HG02759 (cell line): ENCODE measurements at regions not wholly inside any gene's neighbourhood (a gene's known extent, or its start where the extent isn't known, plus 50 kb on each side); places are given as distances from the start of the nearest gene placed in this dataset.
"Not testable (repeated sequence)": the region's sequence is repeated elsewhere in the genome, so short reads cannot be mapped to it uniquely, and the experiment has no call there.

ENCODE experiments used
- ATAC-seq: cut with Tn5 transposase; IDR thresholded peaks from one replicate; pipeline ENCODE4 v1.9.1; 2021; ENCODE audit warnings: mild to moderate bottlenecking, moderate library complexity; ENCODE audit not compliant: unreplicated experiment

DNA sequence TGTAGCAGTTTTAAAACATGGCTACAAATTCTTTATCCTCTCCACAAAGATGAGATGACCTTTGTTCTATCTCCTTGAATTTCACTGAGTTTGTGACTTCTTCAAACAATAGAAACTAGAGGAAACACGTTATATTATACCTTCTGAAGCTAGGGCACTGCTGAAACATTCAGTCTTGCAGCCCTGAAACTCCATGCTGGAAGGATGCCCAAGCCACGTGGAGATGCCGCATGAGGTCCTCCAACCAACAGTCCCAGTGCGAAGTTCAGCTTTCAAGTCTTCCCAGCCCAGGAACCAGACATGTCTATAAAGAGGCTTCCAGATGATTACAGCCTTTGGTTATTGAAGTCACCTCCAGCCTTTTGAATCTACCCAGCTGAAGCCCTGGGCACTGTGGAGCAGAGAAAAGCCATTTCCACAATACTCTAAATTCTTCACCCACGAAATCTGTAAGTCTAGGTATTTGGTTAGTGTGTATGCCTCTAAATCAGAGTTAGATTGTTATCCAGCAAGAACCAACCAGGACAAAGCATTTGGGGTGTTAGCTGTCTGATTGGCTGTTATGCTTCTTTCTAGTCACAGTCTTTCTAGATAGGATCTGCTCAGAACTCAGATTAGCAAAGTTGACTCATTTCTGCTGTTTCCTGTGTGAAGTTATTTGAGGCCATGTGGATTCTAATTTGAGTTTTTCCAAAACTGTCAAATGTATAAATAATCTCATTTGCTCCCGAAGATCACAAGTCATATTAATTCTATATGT, 186.5 kb upstream of the TMEM72 start:
- no peak for ATAC-seq

DNA sequence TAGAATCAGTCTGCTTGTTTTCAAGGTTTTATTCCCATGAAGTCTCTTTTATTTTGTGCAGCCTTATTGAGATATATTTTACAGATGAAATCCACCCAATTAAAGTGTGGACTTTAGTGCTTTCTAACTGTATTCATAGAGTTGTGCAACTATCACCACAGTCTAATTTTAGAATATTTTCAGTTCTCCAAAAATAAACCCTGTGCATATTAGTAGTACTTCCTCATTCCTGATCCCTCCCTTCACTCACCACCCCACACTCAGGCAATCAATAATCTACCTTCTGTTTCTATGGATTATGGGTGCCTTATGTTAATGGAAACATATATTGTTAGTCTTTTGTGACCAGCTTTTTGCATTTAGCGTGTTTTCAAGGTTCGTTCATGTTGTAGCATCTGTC, 185.7 kb upstream of the TMEM72 start:
- peak; percentile 68 for ATAC-seq

DNA sequence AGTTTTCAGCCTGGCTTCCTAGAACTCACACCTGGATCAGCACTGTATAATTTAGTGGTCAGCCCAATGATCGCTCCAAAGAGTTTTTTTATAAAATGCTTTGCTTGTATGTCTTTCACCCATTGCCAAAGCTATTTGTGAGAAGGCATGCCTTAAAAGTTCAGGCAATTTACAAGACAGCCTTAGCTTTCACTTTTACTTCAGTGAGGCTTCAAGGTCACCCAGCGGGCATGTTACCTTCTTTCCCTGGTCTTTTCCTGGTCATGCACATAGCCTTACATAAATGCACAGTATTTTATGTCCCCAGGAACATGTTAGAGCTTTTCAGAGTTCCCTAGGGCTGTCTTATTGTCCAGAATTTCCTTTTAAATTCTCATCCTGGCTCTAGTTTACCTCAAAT, 179.9 kb upstream of the TMEM72 start:
- no peak for ATAC-seq

GRCh38 chr10:44733501-44734488, 177.3 kb upstream of the TMEM72 start:
- ATAC-seq: no peak

DNA sequence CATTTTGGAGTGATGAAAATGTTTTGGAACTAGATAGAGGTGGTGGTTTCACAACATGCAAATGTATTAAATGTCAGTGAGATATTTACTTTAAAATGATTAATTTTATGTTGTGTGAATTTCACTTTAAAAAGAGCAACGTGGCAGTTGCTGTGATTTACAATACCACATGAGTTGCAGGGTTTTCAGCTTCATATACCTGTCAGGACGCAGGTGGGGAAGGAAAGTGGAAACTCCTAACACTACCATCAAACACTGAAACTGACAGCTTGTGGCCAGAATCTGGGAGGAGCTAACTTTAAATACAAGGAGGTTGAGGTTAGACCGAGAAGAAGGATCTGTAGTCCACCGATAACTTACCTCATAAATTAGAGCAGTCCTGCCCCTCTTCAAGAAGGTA, 168.9 kb upstream of the TMEM72 start:
- no peak for ATAC-seq

- no peak for ATAC-seq
These were observed 167.6 kb upstream of the TMEM72 start for GRCh38 chr10:44743535-44743934.

DNA sequence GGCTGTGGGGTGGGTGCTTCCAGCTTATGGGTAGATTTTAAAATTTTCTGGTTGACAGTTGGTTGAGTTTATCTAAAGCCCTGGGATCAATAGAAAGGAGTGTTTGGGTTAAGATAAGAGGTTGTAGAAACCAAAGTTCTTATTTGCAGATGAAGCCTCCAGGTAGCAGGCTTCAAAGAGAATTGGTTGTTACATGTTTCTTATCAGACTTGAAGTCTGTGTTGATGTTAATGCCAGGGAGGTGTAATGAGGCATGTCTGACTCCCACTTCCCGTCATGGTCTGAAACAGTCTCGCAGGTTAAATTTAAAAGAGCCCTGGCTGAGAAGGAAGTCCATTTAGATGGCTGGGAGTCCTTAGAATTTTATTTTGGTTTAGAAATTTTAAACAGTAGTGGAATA, 165.2 kb upstream of the TMEM72 start:
- ATAC-seq: no peak

GRCh38 chr10:44747593-44748172, 163.5 kb upstream of the TMEM72 start:
- no peak for ATAC-seq

GRCh38 chr10:44749151-44749550, 162.0 kb upstream of the TMEM72 start:
- ATAC-seq: no peak

GRCh38 chr10:44752451-44753441, 158.4 kb upstream of the TMEM72 start:
- ATAC-seq: no peak

DNA sequence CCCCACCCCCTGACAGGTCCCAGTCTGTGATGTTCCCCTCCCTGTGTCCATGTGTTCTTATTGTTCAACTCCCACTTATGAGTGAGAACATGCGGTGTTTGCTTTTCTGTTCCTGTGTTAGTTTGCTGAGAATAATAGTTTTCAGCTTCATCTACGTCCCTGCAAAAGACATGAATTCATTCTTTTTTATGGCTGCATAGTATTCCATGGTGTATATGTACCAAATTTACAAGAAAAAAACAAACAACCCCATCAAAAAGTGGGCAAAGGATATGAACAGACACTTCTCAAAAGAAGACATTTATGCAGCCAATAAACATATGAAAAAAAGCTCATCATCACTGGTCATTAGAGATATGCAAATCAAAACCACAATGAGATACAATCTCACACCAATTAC, 156.8 kb upstream of the TMEM72 start:
- ATAC-seq: not testable (repeated sequence)

- ATAC-seq: no peak
These were observed 155.7 kb upstream of the TMEM72 start for GRCh38 chr10:44755481-44755880.

- ATAC-seq: no peak
These were observed 154.9 kb upstream of the TMEM72 start for GRCh38 chr10:44756216-44756615.

DNA sequence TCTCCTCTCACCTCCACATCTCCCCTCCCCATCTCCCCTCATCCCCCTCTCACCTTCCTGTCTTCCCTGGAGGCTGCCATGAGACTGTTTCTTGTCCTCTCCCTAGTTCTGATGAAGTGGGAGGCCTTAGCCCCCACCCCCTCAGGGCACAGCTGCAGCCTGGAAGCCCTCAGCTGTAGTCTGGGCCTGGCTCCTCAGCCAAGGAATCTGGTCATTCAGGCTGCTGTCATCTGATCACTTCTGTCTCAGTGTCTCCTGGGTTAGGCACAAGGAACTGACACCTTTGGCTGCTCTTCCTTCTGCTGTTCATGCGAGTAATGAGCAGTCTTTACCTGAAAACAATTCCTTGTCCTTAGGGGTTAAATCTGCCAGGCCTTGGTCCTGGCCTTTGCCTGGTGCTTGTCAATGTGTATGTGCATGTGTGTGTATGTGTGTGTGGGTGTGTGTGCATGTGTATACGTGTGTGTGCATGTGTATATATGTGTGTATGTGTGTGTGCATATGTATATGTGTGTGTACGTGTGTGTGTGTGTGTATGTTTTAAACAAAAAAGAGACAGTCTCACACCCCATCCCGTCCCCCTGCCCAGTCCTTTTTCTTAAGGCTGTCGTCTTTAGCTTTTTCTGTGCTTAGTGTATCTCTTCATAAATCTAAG, 153.5 kb upstream of the TMEM72 start:
- no peak for ATAC-seq

GRCh38 chr10:44759122-44759521, 152.0 kb upstream of the TMEM72 start:
- ATAC-seq: no peak

- no peak for ATAC-seq
These were observed 150.6 kb upstream of the TMEM72 start for GRCh38 chr10:44760513-44760912.

DNA sequence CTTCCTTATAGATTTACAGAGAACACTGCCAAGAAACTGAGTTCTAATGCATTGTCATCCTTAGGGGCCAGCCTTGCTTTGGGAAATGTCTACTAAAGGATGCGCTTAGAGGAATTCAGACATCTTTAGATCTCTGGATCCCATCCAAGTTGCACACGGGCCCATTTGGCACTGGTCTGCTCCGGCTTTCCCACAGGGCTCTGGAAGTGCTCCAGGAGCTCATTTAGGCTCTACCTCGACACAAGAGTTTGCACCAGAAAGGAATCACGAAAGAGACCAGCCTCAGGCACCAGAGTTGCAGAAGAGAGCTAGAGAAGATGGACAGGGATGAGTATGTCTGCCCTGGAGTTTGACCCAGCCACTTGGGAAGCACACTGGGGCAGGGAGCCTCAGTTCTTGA, 150.1 kb upstream of the TMEM72 start:
- no peak for ATAC-seq

DNA sequence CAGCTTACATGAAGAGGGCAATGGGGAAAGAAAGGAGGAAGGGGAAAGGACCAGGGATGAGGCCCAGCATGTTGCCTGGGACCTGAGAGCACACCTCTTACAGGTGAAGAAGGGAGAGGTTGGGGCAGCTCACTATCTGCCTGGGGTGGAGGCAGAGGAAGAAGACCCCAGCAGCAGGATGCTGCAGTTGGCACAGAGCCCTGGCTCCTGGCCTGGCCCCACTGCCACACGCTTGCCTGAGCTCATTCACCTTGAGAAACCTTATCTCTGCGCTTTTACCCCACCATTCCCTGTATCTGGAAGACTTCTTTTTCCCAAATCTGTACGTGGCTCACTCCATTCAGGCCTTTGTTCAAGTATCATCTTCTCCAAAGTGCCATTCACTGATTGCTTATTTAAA, 147.8 kb upstream of the TMEM72 start:
- no peak for ATAC-seq

DNA sequence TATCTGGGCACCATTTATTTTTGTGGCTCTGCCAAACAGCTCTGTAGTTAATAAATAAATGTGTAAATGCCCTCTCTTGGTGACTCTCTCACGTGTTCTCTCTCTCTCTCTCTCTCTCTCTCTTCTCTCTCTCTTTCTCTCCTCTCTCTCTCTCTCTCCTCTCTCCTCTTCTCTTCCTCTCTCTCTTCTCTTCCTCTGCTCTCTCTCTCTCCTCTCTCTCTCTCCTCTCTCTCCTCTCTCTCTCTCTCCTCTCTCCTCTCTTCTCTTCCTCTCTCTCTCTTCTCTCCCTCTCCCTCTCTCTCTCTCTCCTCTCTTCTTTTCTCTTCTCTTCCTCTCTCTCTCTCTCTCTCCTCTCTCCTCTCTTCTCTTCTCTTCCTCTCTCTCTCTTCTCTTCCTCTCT, 145.8 kb upstream of the TMEM72 start:
- ATAC-seq: no peak

GRCh38 chr10:44766631-44767030, 144.5 kb upstream of the TMEM72 start:
- ATAC-seq: no peak
